Osteocyte (in vitro differentiated cells): ENCODE measurements at regions not wholly inside any gene's neighbourhood (a gene's known extent, or its start where the extent isn't known, plus 50 kb on each side); places are given as distances from the start of the nearest gene placed in this dataset.

Experiments
- DNase-seq: peaks from one replicate; pipeline ENCODE4 v3.0.0; 2021; ENCODE audit warnings: mixed read lengths; ENCODE audit not compliant: unreplicated experiment; ENCODE audit errors: extremely low spot score
- H3K27ac Mint-ChIP-seq: one replicate; pipeline ENCODE4 v1.8.0; 2021; ENCODE audit warnings: mild to moderate bottlenecking, mixed read lengths; ENCODE audit not compliant: unreplicated experiment
- H3K27me3 Mint-ChIP-seq: one replicate; pipeline ENCODE4 v1.8.0; 2021; ENCODE audit warnings: mixed read lengths; ENCODE audit not compliant: unreplicated experiment
- H3K36me3 Mint-ChIP-seq: one replicate; pipeline ENCODE4 v1.8.0; 2021; ENCODE audit warnings: mixed read lengths; ENCODE audit not compliant: unreplicated experiment
- H3K4me1 Mint-ChIP-seq: one replicate; pipeline ENCODE4 v1.8.0; 2021; ENCODE audit warnings: mixed read lengths; ENCODE audit not compliant: unreplicated experiment
- H3K4me3 Mint-ChIP-seq: one replicate; pipeline ENCODE4 v1.8.0; 2021; ENCODE audit warnings: mild to moderate bottlenecking, moderate library complexity, mixed read lengths; ENCODE audit not compliant: unreplicated experiment
- H3K9me3 Mint-ChIP-seq: one replicate; pipeline ENCODE4 v1.8.0; 2021; ENCODE audit warnings: mixed read lengths; ENCODE audit not compliant: unreplicated experiment
- CTCF ChIP-seq: fragments of 200-600 bp; sonication (generic); IDR thresholded peaks from 2 replicates; pipeline ENCODE4 v1.5.0; 2021; ENCODE audit warnings: antibody characterized with exemption, mild to moderate bottlenecking, moderate library complexity

GRCh38 chr10:106493226-106493625 lies 671.3 kb downstream of the SORCS1 start:
- Mint-ChIP-seq H3K4me1 (no peaks in the 10 kb centered on the region), H3K27ac (no peak overlapping the region), H3K9me3 (peaks cover 5% of the 10 kb centered on the region), H3K36me3 (no peaks in the 10 kb centered on the region), H3K27me3 (no peaks in the 10 kb centered on the region), H3K4me3 (no peak overlapping the region)
- TF ChIP-seq CTCF, result no peak
- DNase-seq, result no peak

- Mint-ChIP-seq H3K36me3 (no peaks in the 10 kb centered on the region), H3K4me1 (no peaks in the 10 kb centered on the region), H3K27me3 (no peaks in the 10 kb centered on the region), H3K9me3 (peaks cover 9% of the 10 kb centered on the region), H3K4me3 (no peak overlapping the region), H3K27ac (no peak overlapping the region)
- TF ChIP-seq CTCF, result no peak
- DNase-seq, result no peak
These were observed 676.8 kb downstream of the SORCS1 start for GRCh38 chr10:106487726-106488125.

- Mint-ChIP-seq H3K27me3 (no peaks in the 10 kb centered on the region), H3K36me3 (no peaks in the 10 kb centered on the region), H3K27ac (no peak overlapping the region), H3K4me1 (no peaks in the 10 kb centered on the region), H3K9me3 (peaks cover 8% of the 10 kb centered on the region), H3K4me3 (no peak overlapping the region)
- no peak for TF ChIP-seq CTCF
- DNase-seq, result no peak
These were observed 682.8 kb downstream of the SORCS1 start for GRCh38 chr10:106481598-106482275.

GRCh38 chr10:106479636-106480035 lies 684.9 kb downstream of the SORCS1 start:
- no peaks in the 10 kb centered on the region for H3K27me3 Mint-ChIP-seq

GRCh38 chr10:106474876-106475275 lies 689.6 kb downstream of the SORCS1 start:
- Mint-ChIP-seq H3K27ac (no peak overlapping the region), H3K4me3 (no peak overlapping the region), H3K36me3 (no peaks in the 10 kb centered on the region), H3K4me1 (peaks cover 2% of the 10 kb centered on the region), H3K9me3 (peaks cover 8% of the 10 kb centered on the region), H3K27me3 (no peaks in the 10 kb centered on the region)
- no peak for DNase-seq
- TF ChIP-seq CTCF, result no peak

More at GRCh38 chr10:106479636-106480035, 684.9 kb downstream of the SORCS1 start:
- H3K4me1 Mint-ChIP-seq, result no peaks in the 10 kb centered on the region
- no peak for DNase-seq
- peaks cover 4% of the 10 kb centered on the region for H3K9me3 Mint-ChIP-seq
- no peak for TF ChIP-seq CTCF
- H3K27ac Mint-ChIP-seq, result no peak overlapping the region
- no peaks in the 10 kb centered on the region for H3K36me3 Mint-ChIP-seq
- no peak overlapping the region for H3K4me3 Mint-ChIP-seq
